ENCODE measurements at regions not wholly inside any gene's neighbourhood (a gene's known extent, or its start where the extent isn't known, plus 50 kb on each side); places are given as distances from the start of the nearest gene placed in this dataset.

DNA sequence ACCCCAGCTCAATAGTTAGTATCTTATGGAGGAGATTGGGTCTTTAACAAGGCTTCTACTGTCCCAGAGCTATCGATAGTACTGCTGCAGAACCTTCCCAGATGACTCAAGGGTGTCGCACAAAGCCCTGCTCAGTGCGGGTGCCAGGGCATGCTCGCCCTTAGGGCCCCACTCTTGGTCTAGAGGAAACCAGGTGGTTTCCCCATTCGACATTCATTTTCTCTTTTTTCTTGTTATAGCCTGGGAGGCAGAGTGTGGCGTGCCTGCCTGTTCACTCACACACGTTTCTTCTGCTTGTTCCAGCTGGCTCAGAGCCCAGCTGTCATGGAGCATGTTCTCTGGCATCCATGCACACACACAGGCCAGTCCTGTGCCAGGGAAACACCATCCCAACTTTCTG lies 144.5 kb downstream of the SMIM20 start (continued):
- no peak for TF ChIP-seq RAD21 (IDR thresholded peaks at IDR 0.05)

GRCh38 chr4:26059391-26060154 lies 145.6 kb downstream of the SMIM20 start:
- WGBS, result 94% methylated on average over 5 of the region's 5 CpGs
- Histone ChIP-seq H3K27ac (ENCODE audit: low read depth in 1 of 2, low read length in 2 of 2) (no peak overlapping the region), H3K4me1 (ENCODE audit: control insufficient read depth in 4 of 4, insufficient read depth in 4 of 4, low read length in 3 of 4) (peaks cover 0 to 5% (median 2%) of the 10 kb centered on the region in 4 donors), H3K27me3 (ENCODE audit: control insufficient read depth in 4 of 4, insufficient read depth in 4 of 4, low read length in 3 of 4) (no peaks in the 10 kb centered on the region), H3K9ac (ENCODE audit: low read depth in 1 of 2, low read length in 2 of 2) (no peak overlapping the region), H3K4me3 (ENCODE audit: low read depth in 1 of 3, low read length in 3 of 3) (no peak overlapping the region), H3K9me3 (ENCODE audit: control insufficient read depth in 4 of 4, low read length in 3 of 4) (no peaks in the 10 kb centered on the region), H3K36me3 (ENCODE audit: control insufficient read depth in 4 of 4, insufficient read depth in 3 of 4, low read depth in 1 of 4, low read length in 3 of 4) (no peaks in the 10 kb centered on the region)
- DNase-seq (ENCODE audit: low spot score), result no peak
- TF ChIP-seq, protein P1, sequence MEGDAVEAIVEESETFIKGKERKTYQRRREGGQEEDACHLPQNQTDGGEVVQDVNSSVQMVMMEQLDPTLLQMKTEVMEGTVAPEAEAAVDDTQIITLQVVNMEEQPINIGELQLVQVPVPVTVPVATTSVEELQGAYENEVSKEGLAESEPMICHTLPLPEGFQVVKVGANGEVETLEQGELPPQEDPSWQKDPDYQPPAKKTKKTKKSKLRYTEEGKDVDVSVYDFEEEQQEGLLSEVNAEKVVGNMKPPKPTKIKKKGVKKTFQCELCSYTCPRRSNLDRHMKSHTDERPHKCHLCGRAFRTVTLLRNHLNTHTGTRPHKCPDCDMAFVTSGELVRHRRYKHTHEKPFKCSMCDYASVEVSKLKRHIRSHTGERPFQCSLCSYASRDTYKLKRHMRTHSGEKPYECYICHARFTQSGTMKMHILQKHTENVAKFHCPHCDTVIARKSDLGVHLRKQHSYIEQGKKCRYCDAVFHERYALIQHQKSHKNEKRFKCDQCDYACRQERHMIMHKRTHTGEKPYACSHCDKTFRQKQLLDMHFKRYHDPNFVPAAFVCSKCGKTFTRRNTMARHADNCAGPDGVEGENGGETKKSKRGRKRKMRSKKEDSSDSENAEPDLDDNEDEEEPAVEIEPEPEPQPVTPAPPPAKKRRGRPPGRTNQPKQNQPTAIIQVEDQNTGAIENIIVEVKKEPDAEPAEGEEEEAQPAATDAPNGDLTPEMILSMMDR (IDR thresholded peaks at IDR 0.05; ENCODE audit: low read depth, low read length, missing input control), result no peak
- no peak for TF ChIP-seq TAF1 (conservative IDR thresholded peaks at IDR 0.05)
- TF ChIP-seq EGR1 (IDR thresholded peaks at IDR 0.05; ENCODE audit: low read depth in 2 of 2), result no peak
- TF ChIP-seq REST (IDR thresholded peaks at IDR 0.05), result no peak
- no peak for TF ChIP-seq ATF3 (IDR thresholded peaks at IDR 0.05)
- TF ChIP-seq FOXA2 (IDR thresholded peaks at IDR 0.05), result no peak
- TF ChIP-seq GABPA (IDR thresholded peaks at IDR 0.05 in 1 of 2, conservative IDR thresholded peaks at IDR 0.05 in 1 of 2), result no peak
- TF ChIP-seq HNF4A (conservative IDR thresholded peaks at IDR 0.05), result no peak
- no peak for TF ChIP-seq MAX (IDR thresholded peaks at IDR 0.05)
- no peak for TF ChIP-seq NR2F2 (IDR thresholded peaks at IDR 0.05)
- TF ChIP-seq RAD21 (IDR thresholded peaks at IDR 0.05), result no peak
- no peak for TF ChIP-seq FOXA1 (IDR thresholded peaks at IDR 0.05)
- no peak for TF ChIP-seq YY1 (IDR thresholded peaks at IDR 0.05)

GRCh38 chr4:26060286-26060685 lies 146.3 kb downstream of the SMIM20 start:
- no peaks in the 10 kb centered on the region for H3K27me3 ChIP-seq (ENCODE audit: control insufficient read depth in 4 of 4, insufficient read depth in 4 of 4, low read length in 3 of 4)
- no peaks in the 10 kb centered on the region for H3K36me3 ChIP-seq (ENCODE audit: control insufficient read depth in 4 of 4, insufficient read depth in 3 of 4, low read depth in 1 of 4, low read length in 3 of 4)
- no peak overlapping the region for H3K4me3 ChIP-seq (ENCODE audit: low read depth in 1 of 3, low read length in 3 of 3)
- no peak for TF ChIP-seq FOXA2 (IDR thresholded peaks at IDR 0.05)
- TF ChIP-seq, protein P2, sequence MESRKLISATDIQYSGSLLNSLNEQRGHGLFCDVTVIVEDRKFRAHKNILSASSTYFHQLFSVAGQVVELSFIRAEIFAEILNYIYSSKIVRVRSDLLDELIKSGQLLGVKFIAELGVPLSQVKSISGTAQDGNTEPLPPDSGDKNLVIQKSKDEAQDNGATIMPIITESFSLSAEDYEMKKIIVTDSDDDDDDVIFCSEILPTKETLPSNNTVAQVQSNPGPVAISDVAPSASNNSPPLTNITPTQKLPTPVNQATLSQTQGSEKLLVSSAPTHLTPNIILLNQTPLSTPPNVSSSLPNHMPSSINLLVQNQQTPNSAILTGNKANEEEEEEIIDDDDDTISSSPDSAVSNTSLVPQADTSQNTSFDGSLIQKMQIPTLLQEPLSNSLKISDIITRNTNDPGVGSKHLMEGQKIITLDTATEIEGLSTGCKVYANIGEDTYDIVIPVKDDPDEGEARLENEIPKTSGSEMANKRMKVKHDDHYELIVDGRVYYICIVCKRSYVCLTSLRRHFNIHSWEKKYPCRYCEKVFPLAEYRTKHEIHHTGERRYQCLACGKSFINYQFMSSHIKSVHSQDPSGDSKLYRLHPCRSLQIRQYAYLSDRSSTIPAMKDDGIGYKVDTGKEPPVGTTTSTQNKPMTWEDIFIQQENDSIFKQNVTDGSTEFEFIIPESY (IDR thresholded peaks at IDR 0.05), result no peak
- TF ChIP-seq, protein P1 (IDR thresholded peaks at IDR 0.05; ENCODE audit: low read depth, low read length, missing input control), result no peak
- no peak for TF ChIP-seq FOXA1 (IDR thresholded peaks at IDR 0.05)
- no peak for TF ChIP-seq REST (IDR thresholded peaks at IDR 0.05)
- no peak for TF ChIP-seq HNF4A (conservative IDR thresholded peaks at IDR 0.05)
- no peak for TF ChIP-seq TAF1 (conservative IDR thresholded peaks at IDR 0.05)
- DNase-seq (ENCODE audit: low spot score), result no peak
- H3K9ac ChIP-seq (ENCODE audit: low read depth in 1 of 2, low read length in 2 of 2), result no peak overlapping the region
- peaks cover 0 to 5% (median 2%) of the 10 kb centered on the region in 4 donors for H3K4me1 ChIP-seq (ENCODE audit: control insufficient read depth in 4 of 4, insufficient read depth in 4 of 4, low read length in 3 of 4)
- WGBS, result 78% methylated on average over 3 of the region's 3 CpGs
- no peak overlapping the region for H3K27ac ChIP-seq (ENCODE audit: low read depth in 1 of 2, low read length in 2 of 2)
- no peaks in the 10 kb centered on the region for H3K9me3 ChIP-seq (ENCODE audit: control insufficient read depth in 4 of 4, low read length in 3 of 4)

All from liver (tissue), 8 donors.